NCI-H345 treated with DMSO at 0.1 percent for 48 hours (cell line): ENCODE measurements at regions not wholly inside any gene's neighbourhood (a gene's known extent, or its start where the extent isn't known, plus 50 kb on each side); places are given as distances from the start of the nearest gene placed in this dataset.
"Not testable (repeated sequence)": the region's sequence is repeated elsewhere in the genome, so short reads cannot be mapped to it uniquely, and the experiment has no call there.

ENCODE experiments used
- DNase-seq: peaks from one replicate; lab custom pipeline; 2025; ENCODE audit not compliant: unreplicated experiment; lab: John Stamatoyannopoulos, UW

DNA sequence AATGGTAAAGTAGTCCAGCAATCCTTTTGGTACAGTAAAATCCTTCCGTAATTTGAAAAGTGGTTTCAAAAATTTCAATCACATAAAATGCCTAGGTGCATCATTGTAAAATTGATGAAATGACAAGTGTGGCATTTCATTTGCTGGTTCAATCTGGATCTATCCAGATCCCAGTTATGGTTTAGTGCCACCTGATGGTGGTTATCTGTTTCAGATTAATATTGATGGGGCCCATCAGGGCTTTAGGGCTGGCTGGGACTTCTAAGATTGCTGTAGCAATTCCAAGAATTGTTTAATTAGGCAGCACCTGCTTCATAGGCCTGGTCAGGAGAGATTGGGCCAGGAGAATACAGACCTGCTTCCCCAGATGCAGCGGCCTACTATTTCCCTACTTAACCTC lies 55.5 kb upstream of the PIK3C3 start:
- no peak for DNase-seq

DNA sequence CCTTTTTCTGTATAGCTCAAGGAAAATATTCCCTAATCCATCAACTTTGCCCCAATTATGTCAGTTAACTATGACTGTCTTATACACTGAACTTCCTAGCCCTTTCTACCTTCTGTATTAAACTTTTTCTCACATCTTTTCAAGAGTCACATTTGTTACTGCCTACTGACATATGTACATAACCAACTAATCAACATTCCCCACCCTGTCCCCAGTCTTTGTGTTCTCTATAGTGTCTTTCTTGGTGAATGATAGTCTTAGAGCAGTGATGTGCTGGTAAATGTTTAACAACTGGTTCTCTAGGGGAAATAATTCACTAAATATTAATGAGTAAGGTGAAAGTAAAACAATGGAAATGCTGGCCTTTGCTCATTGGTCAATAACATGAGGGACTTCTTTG lies 61.6 kb upstream of the PIK3C3 start:
- DNase-seq = no peak

DNA sequence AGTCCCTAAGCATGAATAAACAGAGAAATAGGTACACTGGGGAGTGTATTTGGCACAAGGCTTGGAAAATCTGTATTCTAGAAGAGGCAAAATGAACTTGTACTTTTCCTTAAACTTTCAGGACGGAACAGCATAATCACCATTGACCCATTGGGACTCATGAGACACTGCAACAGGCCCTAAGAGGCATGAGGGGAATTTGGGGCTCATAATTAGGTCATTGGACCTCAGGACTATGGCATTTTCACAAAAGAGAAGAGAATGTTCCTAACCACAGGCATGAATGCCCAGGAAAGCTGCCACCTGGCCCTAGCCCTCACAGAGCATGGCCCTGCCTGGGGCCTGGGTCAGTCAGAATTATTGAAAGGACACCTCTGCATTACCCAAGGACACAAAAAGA lies 67.9 kb upstream of the PIK3C3 start:
- DNase-seq = no peak

DNA sequence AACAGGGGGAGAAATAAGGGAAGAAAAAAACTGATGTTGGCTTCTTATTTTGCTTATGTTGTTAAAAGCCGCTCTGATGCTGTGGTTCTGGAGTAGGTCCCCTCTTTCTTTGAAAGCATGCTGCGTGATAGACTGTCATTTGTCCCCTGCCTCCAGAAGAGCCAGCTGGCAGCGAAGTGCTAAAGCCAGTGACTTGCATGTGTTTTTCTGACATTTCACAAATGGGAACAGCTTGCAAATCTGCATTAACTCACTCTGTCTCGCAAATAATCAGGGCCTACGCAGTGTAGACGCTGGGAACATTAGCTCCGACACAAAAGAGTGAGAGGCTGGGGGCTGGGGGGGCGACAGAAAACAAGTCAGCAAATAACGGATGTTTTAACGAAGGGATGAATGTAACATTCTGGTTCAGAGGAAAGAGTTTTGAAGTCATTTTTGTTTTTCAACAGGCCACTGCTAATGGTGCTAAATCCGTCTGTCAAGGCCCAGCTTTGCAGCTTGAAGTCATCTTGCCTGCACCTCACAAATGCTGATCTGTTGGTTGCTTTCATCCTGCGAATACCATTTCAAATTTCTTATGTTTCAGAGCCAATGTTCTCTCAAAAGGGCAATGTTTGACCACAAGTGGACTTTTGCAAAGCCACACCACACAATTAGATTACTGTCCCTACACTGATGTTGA lies 68.8 kb upstream of the PIK3C3 start:
- DNase-seq = no peak

DNA sequence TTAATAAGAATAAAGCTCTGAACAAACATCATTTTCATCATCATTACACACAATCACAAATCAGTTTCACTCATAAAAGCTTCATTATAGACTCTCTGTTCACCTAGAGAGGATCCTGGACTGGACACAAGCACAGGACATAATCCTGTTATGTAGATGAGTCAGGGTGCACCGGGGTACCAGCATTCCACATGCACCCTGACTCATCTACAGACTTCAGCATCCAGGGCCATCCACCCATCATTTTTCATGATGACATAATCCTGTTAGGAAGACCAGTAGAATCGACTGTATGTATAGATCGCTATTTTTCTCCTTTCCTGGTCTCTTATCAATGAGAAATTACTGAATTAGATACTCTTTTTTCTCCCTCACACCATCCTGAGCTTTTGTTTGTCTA lies 73.7 kb upstream of the PIK3C3 start:
- no peak for DNase-seq

DNA sequence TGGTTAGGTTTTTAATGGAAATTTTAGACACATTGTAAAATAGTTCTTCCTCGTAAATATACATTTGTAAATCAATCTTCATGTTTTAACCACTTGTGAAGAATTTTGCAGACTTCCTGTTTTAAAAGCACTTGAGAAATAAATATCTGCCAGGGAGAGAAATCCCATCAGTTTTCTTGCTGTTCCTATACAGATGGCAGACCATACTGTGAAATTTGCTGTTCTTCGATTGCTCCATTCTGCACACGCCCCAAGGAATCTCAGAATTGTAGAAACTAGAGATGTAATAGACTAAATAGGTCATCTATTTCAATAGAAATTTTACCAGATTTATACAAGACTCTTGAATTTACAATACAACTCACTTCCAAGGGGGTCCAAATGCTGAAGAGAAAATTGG lies 75.8 kb upstream of the PIK3C3 start:
- DNase-seq = no peak

DNA sequence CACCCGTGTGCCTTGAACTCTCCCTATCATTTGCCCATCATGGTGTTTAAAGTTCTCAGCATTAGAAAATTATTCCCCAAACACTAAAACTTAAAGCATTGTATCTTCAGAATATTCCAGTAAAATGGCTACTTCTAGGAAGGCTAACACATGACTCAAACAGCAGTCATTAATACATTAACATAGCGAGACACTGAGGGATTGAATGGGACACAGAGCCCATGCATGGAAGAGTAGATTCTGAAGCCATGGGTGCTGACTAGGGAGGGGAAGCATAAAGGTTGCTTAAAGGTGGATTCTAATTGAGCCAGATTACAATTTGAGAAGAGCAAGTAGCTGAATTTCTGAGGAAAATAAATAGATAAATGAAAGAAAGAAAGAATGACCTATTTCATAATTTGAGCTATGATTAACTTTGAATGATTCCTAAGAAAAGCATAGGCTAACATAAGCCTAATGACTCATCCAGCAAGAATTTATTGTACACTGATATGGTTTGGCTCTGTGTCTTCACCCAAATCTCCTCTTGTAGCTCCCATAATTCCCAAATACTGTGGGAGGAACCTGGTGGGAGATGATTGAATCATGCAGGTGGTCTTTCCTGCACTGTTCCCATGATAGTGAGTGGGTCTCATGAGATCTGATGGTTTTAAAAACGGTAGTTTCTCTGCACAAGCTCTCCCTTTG lies 79.8 kb upstream of the PIK3C3 start:
- DNase-seq = no peak

DNA sequence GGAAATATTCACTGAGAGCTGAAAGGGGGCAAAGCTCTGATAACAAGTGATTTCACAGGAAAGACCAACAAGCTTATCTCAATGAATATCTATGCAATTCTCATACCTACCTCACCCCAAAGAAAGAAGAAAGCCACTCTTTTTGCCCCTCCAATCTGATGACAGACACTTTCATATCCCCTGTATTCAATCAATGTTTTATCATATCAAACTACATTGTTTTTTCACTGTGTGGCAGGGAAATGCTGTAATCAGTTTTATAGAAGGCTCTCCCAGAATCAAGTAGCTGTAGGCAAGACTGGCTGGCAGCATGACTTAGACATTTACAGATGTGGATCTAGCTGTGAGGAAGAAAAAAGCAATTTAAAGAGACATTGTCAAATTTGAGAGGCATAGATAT lies 81.3 kb upstream of the PIK3C3 start:
- no peak for DNase-seq

DNA sequence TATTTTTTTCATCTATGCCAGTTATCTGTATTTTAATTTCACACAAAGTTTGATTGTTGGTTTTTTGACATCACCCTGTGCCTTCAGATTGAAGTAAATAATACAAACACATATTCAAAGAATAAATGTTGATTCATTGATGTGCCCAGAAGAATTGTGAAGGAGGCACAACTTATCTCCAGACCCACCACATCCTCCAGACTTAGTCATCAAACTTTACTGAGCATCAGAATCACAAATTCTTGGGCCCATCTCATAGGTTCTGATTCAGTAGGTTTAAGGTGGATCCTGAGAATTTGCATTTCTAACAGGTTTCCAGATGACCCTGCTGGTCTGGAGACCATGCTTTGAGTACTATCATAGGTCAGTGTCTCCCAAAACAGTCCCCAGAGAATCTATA lies 82.8 kb upstream of the PIK3C3 start:
- no peak for DNase-seq

DNA sequence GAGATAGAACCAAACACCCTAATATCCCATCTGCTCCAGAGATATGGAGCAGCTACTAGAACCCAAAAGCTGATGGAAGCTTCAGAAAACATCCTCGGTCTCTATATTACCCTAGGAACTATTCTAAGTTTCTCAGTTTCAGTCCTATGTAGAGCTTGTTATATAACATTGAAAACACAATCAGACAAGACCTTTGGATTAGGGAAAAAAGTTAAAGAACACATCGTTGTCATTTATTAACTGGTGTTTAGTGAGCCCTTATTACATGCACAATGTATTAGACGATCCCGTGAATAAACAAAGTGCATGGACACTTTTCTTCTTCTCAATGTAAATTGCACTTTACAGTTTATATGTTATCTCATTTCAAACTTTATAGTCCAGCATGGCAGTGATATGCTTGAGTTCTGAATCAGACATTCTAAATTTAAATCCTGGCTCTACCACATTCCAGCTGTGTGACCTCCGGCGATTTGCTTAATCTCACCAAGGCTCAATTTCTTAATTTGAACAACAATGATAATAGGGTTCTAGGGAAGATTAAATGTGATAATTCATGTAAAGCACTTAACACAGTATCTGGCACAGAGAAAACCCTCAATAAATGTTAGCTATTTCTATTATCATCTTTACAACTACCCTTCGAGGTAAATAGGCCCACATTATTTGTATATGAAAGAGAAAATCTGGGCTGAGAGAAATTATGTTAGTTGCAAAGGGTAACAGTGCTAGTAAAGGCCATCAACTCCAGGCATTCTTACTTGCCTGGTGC lies 83.6 kb upstream of the PIK3C3 start:
- DNase-seq = no peak

DNA sequence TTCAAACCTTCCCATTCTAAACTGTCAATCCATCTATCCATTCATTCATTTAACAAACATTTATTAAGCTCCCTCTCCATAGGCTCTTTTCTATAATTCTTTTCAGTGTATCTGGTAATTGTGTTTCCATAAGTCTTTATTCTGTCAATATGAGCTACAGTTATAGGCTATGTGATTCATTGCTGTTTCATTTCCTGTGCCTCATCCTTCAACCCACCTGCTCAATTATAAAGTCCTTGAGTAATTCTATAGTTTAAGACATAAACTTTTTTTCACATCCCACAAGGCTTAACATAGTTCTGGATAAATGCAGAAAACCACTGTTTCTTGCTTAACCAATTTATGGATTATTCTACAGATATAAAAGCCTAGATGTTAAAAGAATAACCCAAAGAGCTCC lies 84.2 kb upstream of the PIK3C3 start:
- DNase-seq = no peak

DNA sequence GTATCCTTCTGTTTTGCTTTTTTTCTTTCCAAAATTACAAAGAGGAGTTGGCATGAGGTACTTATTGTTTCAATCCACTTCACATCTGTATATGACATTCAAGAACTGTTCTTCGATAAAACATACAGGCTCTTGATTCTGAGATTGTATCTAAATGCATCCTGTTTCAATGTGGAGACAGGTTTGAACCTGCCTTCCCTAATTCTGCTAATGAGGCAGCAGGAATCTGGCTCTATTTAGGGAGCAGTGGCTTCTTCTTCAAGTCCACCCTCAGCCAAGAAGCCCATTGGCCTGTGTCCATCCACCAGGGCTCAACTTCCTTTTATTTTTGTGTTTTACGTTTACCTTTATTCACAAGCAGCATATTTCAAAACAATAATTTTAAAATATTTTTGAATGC lies 84.8 kb upstream of the PIK3C3 start:
- DNase-seq = no peak

DNA sequence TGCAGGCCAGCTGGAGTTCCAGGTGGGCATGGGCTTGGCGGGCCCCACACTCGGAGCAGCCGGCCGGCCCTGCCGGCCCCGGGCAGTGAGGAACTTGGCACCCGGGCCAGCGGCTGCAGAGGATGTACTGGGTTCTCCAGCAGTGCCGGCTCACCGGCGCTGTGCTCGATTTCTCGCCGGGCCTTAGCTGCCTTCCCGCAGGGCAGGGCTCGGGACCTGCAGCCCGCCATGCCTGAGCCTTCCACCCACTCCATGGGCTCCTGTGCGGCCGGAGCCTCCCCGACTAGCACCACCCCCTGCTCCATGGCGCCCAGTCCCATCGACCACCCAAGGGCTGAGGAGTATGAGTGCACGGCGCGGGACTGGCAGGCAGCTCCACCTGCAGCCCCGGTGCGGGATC lies 89.2 kb upstream of the PIK3C3 start:
- not testable (repeated sequence) for DNase-seq

DNA sequence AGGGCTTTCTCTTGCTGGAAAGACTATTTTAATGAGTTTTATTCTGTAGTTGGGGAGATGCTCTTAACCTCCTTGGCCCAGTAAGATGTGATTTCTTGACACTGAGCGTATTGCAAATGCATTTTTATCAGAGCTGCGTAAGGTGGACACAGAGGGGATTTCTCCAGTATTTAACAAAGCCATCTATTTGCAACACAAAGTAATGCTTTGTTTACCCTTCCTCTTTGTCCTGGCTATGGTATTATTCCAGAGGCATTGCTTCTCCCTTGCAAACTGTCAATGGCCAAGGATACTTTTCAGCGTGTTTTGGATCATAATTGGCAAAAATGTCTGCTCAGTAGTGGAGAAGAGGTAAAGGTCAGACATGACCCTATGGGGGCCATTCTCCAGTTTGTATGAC lies 90.8 kb upstream of the PIK3C3 start:
- no peak for DNase-seq

DNA sequence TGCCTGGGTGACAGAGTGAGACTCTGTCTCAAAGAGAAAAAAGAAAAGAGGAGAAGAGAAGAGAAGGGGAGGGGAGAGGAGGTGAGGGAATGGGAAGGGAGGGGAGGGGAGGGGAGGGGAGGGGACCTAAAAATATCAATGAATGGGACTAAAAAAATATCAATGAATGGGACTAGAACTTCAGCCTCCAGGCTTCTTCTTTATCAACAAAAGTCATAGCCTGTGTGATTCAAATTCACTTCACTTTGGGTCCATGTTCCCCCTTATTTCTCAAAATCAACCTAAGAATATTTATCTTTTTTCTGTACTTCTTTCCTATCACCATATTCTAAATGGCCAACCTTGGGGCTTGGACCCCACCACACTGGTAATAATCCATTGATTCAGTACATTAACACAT lies 92.1 kb upstream of the PIK3C3 start:
- no peak for DNase-seq

DNA sequence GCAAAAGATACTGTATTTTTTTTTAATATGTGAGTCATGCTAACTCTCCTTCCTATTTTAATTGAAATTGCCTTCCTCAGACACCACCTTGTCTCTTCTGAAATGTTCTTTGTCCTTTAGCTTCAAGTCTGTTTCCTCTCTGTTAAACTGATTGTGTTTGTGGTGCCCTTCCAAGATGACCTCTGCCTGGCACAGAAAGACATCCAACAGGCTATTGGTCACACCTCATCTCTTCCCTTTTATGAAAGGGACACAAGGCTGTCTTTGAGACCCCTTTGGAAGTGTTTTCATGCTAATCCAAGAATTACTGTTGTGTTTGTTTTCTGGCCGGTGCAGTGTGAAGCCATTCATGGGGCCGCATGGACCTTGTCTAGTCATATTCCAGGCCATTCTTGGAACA lies 94.0 kb upstream of the PIK3C3 start:
- no peak for DNase-seq

DNA sequence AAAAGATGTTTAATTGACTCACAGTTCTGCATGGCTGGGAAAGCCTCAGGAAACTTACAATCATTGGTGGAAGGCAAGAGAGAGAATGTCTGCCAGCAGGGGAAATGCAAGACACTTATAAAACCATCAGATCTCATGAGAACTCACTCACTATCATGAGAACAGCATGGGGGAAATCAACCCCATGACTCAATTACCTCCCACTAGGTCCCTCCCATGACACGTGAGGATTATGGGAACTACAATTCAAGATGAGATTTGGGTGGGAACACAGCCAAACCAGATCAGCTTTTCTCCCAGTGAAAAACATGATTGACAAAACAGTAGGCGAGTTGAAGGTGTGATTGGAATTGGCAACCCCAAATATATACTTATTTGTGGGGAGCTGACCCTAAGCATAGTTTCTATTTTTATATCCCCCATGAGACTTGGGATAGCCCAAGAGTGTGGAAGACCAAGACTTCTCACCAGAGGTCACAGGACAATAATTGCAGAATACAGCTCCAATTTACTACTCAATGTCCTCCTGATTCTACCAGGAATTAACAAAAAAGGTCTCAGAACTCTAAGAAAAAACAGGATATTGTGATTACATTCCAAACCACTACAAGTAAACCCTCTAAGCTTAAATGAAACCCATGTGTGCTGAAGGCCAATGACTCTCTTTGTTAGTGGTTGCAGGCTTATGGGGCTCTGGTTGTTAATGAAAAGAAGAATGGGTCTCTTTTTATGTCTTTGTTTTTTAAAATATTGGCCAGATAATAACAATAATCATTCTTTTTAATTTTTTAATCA lies 96.1 kb upstream of the PIK3C3 start:
- no peak for DNase-seq

DNA sequence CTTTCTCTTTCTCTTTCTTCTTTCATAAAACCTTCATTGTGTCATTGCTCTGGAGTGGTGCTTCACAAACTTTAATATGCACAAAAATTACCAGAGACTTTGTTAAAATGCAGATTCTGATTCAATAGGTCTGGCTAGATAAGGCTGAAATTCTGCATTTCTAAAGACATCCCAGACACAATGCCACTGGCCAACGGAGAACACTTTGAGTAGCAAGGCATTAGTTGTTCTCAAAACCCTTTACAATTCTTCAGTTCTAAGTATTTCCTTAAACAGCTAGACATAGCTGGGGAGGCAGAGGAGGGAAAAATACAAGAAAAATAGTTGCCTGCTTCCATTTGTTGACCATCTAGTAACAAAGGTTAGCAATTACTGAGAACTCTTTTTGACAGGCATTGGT lies 101.8 kb upstream of the PIK3C3 start:
- no peak for DNase-seq

DNA sequence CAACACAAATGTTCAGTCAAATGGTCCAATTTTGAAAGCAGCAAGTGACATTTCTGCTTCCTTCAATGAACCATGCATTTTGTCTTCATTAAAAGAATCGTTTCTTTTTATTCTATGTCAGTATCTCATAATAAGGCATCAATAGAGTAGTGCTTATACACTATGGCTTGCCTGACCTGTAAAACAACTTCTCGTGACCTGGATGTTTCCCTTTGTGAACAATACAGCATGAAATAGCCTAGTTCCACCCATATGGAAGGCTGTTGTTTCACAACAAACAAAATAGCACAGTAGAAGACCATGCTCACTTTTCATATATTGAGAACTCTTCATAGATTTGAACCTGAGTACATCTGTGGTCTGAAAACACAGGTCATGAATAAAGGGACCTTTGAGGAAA lies 104.3 kb upstream of the PIK3C3 start:
- DNase-seq = no peak

DNA sequence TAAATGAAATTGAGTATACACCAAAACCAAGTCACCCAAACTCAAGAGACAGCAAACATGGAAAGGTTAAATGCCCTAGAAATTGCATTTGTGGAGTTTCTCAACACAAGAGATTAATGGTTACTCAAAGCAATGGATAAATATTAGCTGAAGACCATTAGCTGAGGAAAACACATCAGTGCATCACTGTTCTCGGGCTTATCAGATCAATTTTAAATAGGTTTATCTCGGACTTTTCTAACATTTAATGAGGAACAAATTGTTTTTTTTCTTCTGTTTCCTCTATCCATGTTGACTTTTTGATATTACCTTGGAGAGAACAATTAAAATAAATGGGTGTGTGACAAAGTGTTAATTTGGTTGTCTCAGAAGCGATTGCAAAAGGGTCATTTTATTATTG lies 105.4 kb upstream of the PIK3C3 start:
- DNase-seq = no peak

DNA sequence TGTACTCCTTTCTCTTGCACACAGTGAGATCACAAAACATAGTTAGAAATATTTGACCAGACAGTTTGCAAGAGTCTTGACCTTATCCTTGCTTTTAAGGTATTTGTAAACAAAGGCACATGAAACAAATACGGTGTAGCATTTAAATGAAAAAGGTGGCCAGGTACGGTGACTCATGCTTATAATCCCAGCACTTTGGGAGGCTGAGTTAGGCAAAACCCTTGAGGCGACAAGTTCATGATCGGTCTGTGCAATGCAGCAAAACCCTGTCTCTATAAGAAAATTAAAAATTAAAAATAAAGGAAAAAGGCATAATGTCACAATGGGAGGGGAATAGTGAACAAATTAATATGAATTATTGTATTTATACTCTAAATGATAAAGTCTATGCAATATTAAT lies 109.5 kb upstream of the PIK3C3 start:
- DNase-seq = no peak

DNA sequence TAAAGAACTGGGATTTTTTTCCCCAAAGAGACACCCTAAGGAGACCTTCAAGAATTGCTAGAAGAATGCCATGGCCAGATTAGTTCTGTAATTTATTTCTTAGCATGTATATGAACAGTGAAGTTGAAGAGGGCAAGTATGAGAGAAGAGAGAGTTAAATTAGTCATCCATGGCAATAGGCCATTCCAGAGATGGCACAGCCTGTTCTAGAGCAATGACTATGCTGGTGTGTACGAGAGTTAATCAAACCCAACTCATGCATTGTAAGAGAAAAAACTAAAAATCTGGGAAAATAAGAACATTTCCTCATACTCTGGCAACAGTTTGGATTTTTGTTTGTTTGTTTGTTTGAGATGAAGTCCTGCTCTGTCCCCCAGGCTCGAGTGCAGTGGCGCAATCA lies 112.1 kb upstream of the PIK3C3 start:
- no peak for DNase-seq
